ENCODE measurements at regions not wholly inside any gene's neighbourhood (a gene's known extent, or its start where the extent isn't known, plus 50 kb on each side); places are given as distances from the start of the nearest gene placed in this dataset.

DNA sequence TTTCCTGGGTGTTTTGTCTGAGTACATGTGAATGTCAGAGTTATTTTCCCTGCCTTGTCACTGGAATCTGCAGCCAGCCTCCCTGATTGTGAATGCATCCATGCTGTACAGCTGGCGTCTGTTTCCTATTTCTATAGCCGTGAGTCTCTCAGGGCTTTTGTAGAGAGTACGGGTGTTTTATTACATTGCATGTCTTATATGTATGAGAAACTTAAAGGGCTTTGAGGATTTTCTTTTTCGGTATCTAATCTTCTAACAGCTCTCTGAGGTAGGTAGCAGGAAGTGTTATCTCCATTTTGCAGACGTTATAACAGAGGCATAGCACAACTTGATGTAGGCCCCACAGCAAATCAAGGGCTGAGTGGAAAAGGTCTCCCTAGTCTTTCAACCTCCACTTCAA lies 272.9 kb downstream of the PRL start:
- no peak for FAIRE-seq
- H3K4me3 Mint-ChIP-seq (ENCODE audit: unreplicated experiment) = no peak overlapping the region

DNA sequence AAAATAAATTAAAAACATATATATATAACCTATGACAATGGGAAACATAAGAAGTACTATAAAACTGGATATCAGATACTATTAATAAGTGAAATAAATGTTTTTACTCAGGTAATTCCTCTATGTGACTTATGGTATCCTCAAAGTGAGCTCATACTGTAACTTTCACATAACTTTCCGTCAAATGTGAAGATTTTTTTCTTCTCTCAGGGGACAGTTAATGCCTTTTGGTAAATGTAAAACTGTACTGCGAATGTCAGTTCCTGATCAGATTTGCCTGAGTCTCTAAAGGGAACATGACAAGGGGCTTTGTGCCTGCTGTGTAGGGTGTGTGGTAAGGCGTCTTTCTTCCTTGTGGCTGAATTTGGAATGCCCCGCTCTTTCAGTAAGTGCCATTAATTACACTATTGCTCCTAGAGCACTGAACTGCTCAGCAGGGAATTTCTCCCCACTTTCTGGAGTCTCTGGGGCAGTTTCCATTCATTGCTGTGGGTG lies 271.8 kb downstream of the PRL start:
- Histone ChIP-seq H3K9me3 (ENCODE audit: insufficient read depth, low read depth, low read length) (peaks cover 5% of the 10 kb centered on the region), H4K20me1 (ENCODE audit: insufficient read depth, low read length) (no peaks in the 10 kb centered on the region), H3K36me3 (ENCODE audit: insufficient read depth, low read length) (no peaks in the 10 kb centered on the region), H3K9ac (ENCODE audit: low read length) (peak overlapping the region; percentile 60), H3K4me2 (ENCODE audit: low read length) (peak overlapping the region; percentile 76), H3K4me3 (ENCODE audit: insufficient read depth, low read depth, low read length) (peak overlapping the region; percentile 2), H3K4me1 (ENCODE audit: insufficient read depth, low read length) (peaks cover 18% of the 10 kb centered on the region), H3K27ac (ENCODE audit: low read depth, low read length) (peak overlapping the region; percentile 76), H2AFZ (ENCODE audit: low read depth, low read length) (peak overlapping the region; percentile 52), H3K79me2 (ENCODE audit: insufficient read depth, low read length) (no peaks in the 10 kb centered on the region), H3K27me3 (ENCODE audit: insufficient read depth, low read length) (no peaks in the 10 kb centered on the region)
- Mint-ChIP-seq H3K4me1 (ENCODE audit: low read depth, unreplicated experiment) (peaks cover 37% of the 10 kb centered on the region), H3K27me3 (ENCODE audit: low read depth, unreplicated experiment) (no peaks in the 10 kb centered on the region), H3K36me3 (ENCODE audit: low read depth, unreplicated experiment) (peaks cover 8% of the 10 kb centered on the region), H3K9me3 (ENCODE audit: unreplicated experiment) (peaks cover 8% of the 10 kb centered on the region), H3K27ac (ENCODE audit: unreplicated experiment) (peak overlapping the region; percentile 98), H3K4me3 (ENCODE audit: unreplicated experiment) (peak overlapping the region; percentile 40)
- FAIRE-seq (no peak), DNase-seq (ENCODE audit: low read depth) (no peak)
- no peak for TF ChIP-seq EZH2 (IDR thresholded peaks at IDR 0.05; ENCODE audit: insufficient read depth, low read length)
- TF ChIP-seq, protein P1, sequence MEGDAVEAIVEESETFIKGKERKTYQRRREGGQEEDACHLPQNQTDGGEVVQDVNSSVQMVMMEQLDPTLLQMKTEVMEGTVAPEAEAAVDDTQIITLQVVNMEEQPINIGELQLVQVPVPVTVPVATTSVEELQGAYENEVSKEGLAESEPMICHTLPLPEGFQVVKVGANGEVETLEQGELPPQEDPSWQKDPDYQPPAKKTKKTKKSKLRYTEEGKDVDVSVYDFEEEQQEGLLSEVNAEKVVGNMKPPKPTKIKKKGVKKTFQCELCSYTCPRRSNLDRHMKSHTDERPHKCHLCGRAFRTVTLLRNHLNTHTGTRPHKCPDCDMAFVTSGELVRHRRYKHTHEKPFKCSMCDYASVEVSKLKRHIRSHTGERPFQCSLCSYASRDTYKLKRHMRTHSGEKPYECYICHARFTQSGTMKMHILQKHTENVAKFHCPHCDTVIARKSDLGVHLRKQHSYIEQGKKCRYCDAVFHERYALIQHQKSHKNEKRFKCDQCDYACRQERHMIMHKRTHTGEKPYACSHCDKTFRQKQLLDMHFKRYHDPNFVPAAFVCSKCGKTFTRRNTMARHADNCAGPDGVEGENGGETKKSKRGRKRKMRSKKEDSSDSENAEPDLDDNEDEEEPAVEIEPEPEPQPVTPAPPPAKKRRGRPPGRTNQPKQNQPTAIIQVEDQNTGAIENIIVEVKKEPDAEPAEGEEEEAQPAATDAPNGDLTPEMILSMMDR (IDR thresholded peaks at IDR 0.05; ENCODE audit: insufficient read depth, low read depth, low read length) = no peak

More for the DNA sequence above, 272.9 kb downstream of the PRL start:
- H3K9me3 Mint-ChIP-seq (ENCODE audit: unreplicated experiment) = peaks cover 8% of the 10 kb centered on the region
- no peak overlapping the region for H3K4me3 ChIP-seq (ENCODE audit: insufficient read depth, low read depth, low read length)
- H4K20me1 ChIP-seq (ENCODE audit: insufficient read depth, low read length) = no peaks in the 10 kb centered on the region
- H2AFZ ChIP-seq (ENCODE audit: low read depth, low read length) = no peak overlapping the region
- no peaks in the 10 kb centered on the region for H3K27me3 ChIP-seq (ENCODE audit: insufficient read depth, low read length)
- H3K4me1 Mint-ChIP-seq (ENCODE audit: low read depth, unreplicated experiment) = peaks cover 29% of the 10 kb centered on the region
- H3K9me3 ChIP-seq (ENCODE audit: insufficient read depth, low read depth, low read length) = peaks cover 5% of the 10 kb centered on the region
- no peak overlapping the region for H3K9ac ChIP-seq (ENCODE audit: low read length)
- no peak overlapping the region for H3K27ac ChIP-seq (ENCODE audit: low read depth, low read length)
- no peaks in the 10 kb centered on the region for H3K27me3 Mint-ChIP-seq (ENCODE audit: low read depth, unreplicated experiment)
- H3K36me3 Mint-ChIP-seq (ENCODE audit: low read depth, unreplicated experiment) = peaks cover 8% of the 10 kb centered on the region
- no peaks in the 10 kb centered on the region for H3K36me3 ChIP-seq (ENCODE audit: insufficient read depth, low read length)
- H3K4me1 ChIP-seq (ENCODE audit: insufficient read depth, low read length) = peaks cover 18% of the 10 kb centered on the region
- no peak overlapping the region for H3K4me2 ChIP-seq (ENCODE audit: low read length)
- TF ChIP-seq, protein P1 (IDR thresholded peaks at IDR 0.05; ENCODE audit: insufficient read depth, low read depth, low read length) = no peak
- no peak for TF ChIP-seq EZH2 (IDR thresholded peaks at IDR 0.05; ENCODE audit: insufficient read depth, low read length)
- no peak for DNase-seq (ENCODE audit: low read depth)
- H3K79me2 ChIP-seq (ENCODE audit: insufficient read depth, low read length) = no peaks in the 10 kb centered on the region
- no peak overlapping the region for H3K27ac Mint-ChIP-seq (ENCODE audit: unreplicated experiment)

DNA sequence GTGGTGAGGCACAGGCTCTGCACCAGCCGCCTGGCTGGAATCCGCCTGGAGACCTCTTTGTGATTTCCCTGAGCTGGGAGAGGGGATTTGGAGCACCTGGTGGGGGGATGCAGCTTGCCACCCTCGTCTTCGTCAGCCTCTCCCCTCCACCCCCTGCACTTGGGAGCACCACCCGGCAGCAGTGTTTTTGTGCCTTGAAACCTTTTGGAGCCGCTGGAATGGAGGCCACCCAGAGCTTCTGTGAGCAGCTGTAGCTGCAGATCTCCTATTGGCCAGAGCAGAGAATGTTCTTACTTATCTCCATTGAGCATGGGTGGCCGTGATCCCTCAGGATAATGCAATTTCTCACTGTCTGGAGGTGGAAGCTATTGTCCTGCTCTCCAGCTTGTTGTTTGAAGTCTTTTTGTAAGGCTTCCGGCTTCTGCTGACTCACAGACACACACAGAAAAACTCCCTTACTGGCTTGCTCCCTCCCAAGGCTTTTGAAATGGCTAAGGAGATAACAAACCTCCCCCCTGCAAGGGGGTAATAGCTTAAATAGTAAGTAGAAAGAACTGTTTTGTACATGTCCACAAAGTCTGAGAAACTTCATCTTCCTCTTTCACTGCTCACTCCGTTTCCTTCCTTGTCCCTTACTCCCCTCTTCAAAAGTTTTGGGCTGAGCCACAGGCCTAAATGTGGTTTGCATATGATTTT lies 271.2 kb downstream of the PRL start:
- peaks cover 8% of the 10 kb centered on the region for H3K9me3 Mint-ChIP-seq (ENCODE audit: unreplicated experiment)

More for the DNA sequence above, 271.2 kb downstream of the PRL start:
- no peaks in the 10 kb centered on the region for H4K20me1 ChIP-seq (ENCODE audit: insufficient read depth, low read length)
- peak overlapping the region; percentile 76 for H3K27ac ChIP-seq (ENCODE audit: low read depth, low read length)
- H3K4me1 ChIP-seq (ENCODE audit: insufficient read depth, low read length) = peaks cover 18% of the 10 kb centered on the region
- H3K4me3 Mint-ChIP-seq (ENCODE audit: unreplicated experiment) = peak overlapping the region; percentile 40
- peak overlapping the region; percentile 52 for H2AFZ ChIP-seq (ENCODE audit: low read depth, low read length)
- H3K27me3 Mint-ChIP-seq (ENCODE audit: low read depth, unreplicated experiment) = no peaks in the 10 kb centered on the region
- H3K4me2 ChIP-seq (ENCODE audit: low read length) = peak overlapping the region; percentile 76
- peaks cover 5% of the 10 kb centered on the region for H3K9me3 ChIP-seq (ENCODE audit: insufficient read depth, low read depth, low read length)
- FAIRE-seq (no peak), DNase-seq (ENCODE audit: low read depth) (peak; percentile 99)
- H3K9ac ChIP-seq (ENCODE audit: low read length) = peak overlapping the region; percentile 60
- TF ChIP-seq, protein P1 (IDR thresholded peaks at IDR 0.05; ENCODE audit: insufficient read depth, low read depth, low read length) = no peak
- TF ChIP-seq EZH2 (IDR thresholded peaks at IDR 0.05; ENCODE audit: insufficient read depth, low read length) = no peak
- peak overlapping the region; percentile 2 for H3K4me3 ChIP-seq (ENCODE audit: insufficient read depth, low read depth, low read length)
- H3K27me3 ChIP-seq (ENCODE audit: insufficient read depth, low read length) = no peaks in the 10 kb centered on the region
- peak overlapping the region; percentile 98 for H3K27ac Mint-ChIP-seq (ENCODE audit: unreplicated experiment)
- peaks cover 8% of the 10 kb centered on the region for H3K36me3 Mint-ChIP-seq (ENCODE audit: low read depth, unreplicated experiment)
- H3K36me3 ChIP-seq (ENCODE audit: insufficient read depth, low read length) = no peaks in the 10 kb centered on the region
- peaks cover 37% of the 10 kb centered on the region for H3K4me1 Mint-ChIP-seq (ENCODE audit: low read depth, unreplicated experiment)
- no peaks in the 10 kb centered on the region for H3K79me2 ChIP-seq (ENCODE audit: insufficient read depth, low read length)
